Kidney (tissue), 13 donors: ENCODE measurements at regions not wholly inside any gene's neighbourhood (a gene's known extent, or its start where the extent isn't known, plus 50 kb on each side); places are given as distances from the start of the nearest gene placed in this dataset.

Source experiments
- DNase-seq, 5 donors: peaks; one replicate each; pipeline ENCODE4 v3.0.0-alpha.2; 2013 to 2020
- FAIRE-seq: peaks from 2 replicates; lab custom pipeline; 2012; peaks lifted over from hg19 to GRCh38; lab: Jason Lieb, UNC
- H3K27ac ChIP-seq, 2 donors: one replicate each; pipeline ENCODE4 v1.7.0; 2013; ENCODE audit warnings: low read depth in 2 of 2, low read length in 2 of 2, inconsistent platforms in 1 of 2
- H3K27me3 ChIP-seq: one replicate; pipeline ENCODE4 v1.7.1; 2013; ENCODE audit warnings: low read length, inconsistent platforms; ENCODE audit not compliant: control insufficient read depth, insufficient read depth
- H3K36me3 ChIP-seq, 3 donors: one replicate each; pipeline versions ENCODE4 v1.7.0 to v1.7.1; 2013; ENCODE audit warnings: low read length in 3 of 3, control low read depth in 1 of 3, inconsistent platforms in 1 of 3; ENCODE audit not compliant: insufficient read depth in 3 of 3, control insufficient read depth in 2 of 3
- H3K4me1 ChIP-seq, 3 donors: one replicate each; pipeline versions ENCODE4 v1.7.0 to v1.7.1; 2013; ENCODE audit warnings: low read length in 3 of 3, inconsistent platforms in 1 of 3, low read depth in 1 of 3; ENCODE audit not compliant: control insufficient read depth in 2 of 3, insufficient read depth in 2 of 3
- H3K4me3 ChIP-seq, 3 donors: one replicate each; pipeline versions ENCODE4 v1.7.0 to v1.8.1; 2013; ENCODE audit warnings: low read length in 3 of 3, control low read depth in 1 of 3, inconsistent platforms in 1 of 3
- H3K9ac ChIP-seq, 3 donors: one replicate each; pipeline versions ENCODE4 v1.7.0 to v1.7.1; 2013; ENCODE audit warnings: low read length in 3 of 3, control low read depth in 1 of 3, inconsistent platforms in 1 of 3
- H3K9me3 ChIP-seq, 3 donors: one replicate each; pipeline versions ENCODE4 v1.7.0 to v1.7.1; 2013; ENCODE audit warnings: low read length in 3 of 3, control low read depth in 1 of 3, inconsistent platforms in 1 of 3; ENCODE audit not compliant: control insufficient read depth in 2 of 3, insufficient read depth in 1 of 3
- CTCF ChIP-seq: IDR thresholded peaks from 3 replicates; pipeline ENCODE4 v1.5.1; 2012; ENCODE audit warnings: mild to moderate bottlenecking, moderate library complexity, borderline replicate concordance; ENCODE audit not compliant: insufficient read depth; ENCODE audit errors: extremely low read depth
- intact Hi-C: fragments of 100-400 bp; cut with DNase I; formaldehyde crosslinking; loops from one replicate; pipeline ENCODE4 v1.11.1; 2022
- donor health status: control.
- donor health status: control.
- donor health status: control.
- donor health status: control.
- donor health status: control.
- donor health status: DM: yes; HTN: yes; CAD: no.
- donor health status: Normal renal cell carcinoma (clear cell type).

GRCh38 chr13:105466376-105466775 is 1069.1 kb downstream of the EFNB2 start:
- Histone ChIP-seq H3K4me3 (no peak overlapping the region), H3K27me3 (no peaks in the 10 kb centered on the region), H3K27ac (no peak overlapping the region), H3K9ac (no peak overlapping the region), H3K9me3 (no peaks in the 10 kb centered on the region), H3K4me1 (no peaks in the 10 kb centered on the region), H3K36me3 (no peaks in the 10 kb centered on the region)
- DNase-seq (no peak), FAIRE-seq (no peak)
- intact Hi-C loops, result no loop called here
- no peak for TF ChIP-seq CTCF

DNA sequence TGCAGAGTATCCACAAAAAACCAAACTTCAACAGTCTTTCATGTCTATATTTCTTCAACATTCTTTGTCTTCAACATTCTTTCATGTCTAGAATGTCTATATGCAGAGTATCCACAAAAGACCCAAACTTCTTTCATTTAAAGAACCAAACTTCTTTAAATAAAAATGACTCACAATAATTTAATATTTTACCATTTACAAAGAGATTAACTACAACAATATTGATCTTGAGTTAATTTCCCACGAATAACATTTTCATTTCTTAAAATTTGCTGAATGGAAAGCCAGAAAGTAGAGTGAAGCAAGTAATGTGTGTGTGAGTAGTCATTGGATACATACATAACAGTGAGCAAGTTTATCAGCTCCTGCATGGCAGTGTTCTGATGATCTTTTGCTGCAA is 1069.7 kb downstream of the EFNB2 start, which contains the start of gene DAOA:
Gene DAOA (plus strand): TSS at position 301 of the 400 bp plus-strand sequence.
- H3K36me3 ChIP-seq, result no peaks in the 10 kb centered on the region
- H3K4me1 ChIP-seq, result no peaks in the 10 kb centered on the region
- no peaks in the 10 kb centered on the region for H3K27me3 ChIP-seq
- H3K4me3 ChIP-seq, result no peak within 1 kb of the TSS
- DNase-seq (no peak), FAIRE-seq (no peak)
- no peak within 1 kb of the TSS for H3K9ac ChIP-seq
- no peak for TF ChIP-seq CTCF
- intact Hi-C loops, result no loop called here
- no peaks in the 10 kb centered on the region for H3K9me3 ChIP-seq
- H3K27ac ChIP-seq, result no peak within 1 kb of the TSS

DNA sequence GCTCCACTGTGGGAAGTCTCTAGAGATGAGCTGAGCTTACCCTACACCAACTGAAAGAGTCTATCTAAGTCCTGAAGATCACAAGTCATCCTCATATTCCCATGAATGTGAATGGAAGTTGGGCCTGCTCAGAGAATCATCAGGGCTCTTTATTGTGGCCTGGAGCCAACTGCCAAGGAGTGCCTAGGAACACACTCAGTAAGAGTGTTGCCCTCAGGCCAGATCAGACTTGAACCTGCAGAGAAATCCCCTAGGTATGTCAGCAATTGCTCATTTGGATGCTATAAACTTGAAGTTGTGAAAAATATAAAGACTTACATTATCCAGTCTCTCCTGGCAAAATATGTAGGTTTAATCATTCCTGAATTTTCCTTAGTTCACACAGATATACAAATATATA is 1070.2 kb downstream of the EFNB2 start:
- H3K4me1 ChIP-seq, result no peaks in the 10 kb centered on the region
- FAIRE-seq (no peak), DNase-seq (no peak)
- H3K36me3 ChIP-seq, result no peaks in the 10 kb centered on the region
- H3K4me3 ChIP-seq, result no peak overlapping the region
- intact Hi-C loops, result no loop called here
- H3K9ac ChIP-seq, result no peak overlapping the region
- H3K27ac ChIP-seq, result no peak overlapping the region
- TF ChIP-seq CTCF, result no peak
- H3K9me3 ChIP-seq, result no peaks in the 10 kb centered on the region
- no peaks in the 10 kb centered on the region for H3K27me3 ChIP-seq

GRCh38 chr13:105464249-105464648 is 1071.2 kb downstream of the EFNB2 start:
- no peak for FAIRE-seq
- DNase-seq, result no peak
- Histone ChIP-seq H3K27me3 (no peaks in the 10 kb centered on the region), H3K4me3 (no peak overlapping the region), H3K36me3 (no peaks in the 10 kb centered on the region), H3K9me3 (no peaks in the 10 kb centered on the region), H3K4me1 (no peaks in the 10 kb centered on the region), H3K27ac (no peak overlapping the region), H3K9ac (no peak overlapping the region)
- intact Hi-C loops, result no loop called here
- TF ChIP-seq CTCF, result no peak
